Naive thymus-derived CD8-positive, alpha-beta T cell (primary cell): ENCODE measurements at regions not wholly inside any gene's neighbourhood (a gene's known extent, or its start where the extent isn't known, plus 50 kb on each side); places are given as distances from the start of the nearest gene placed in this dataset.
"Not testable (repeated sequence)": the region's sequence is repeated elsewhere in the genome, so short reads cannot be mapped to it uniquely, and the experiment has no call there.

Experiments
- ATAC-seq, 2 donors: fragments of 150-1000 bp; cut with Tn5 transposase in 1 of 2; sonication (Bioruptor Pico), chemical (Tn5 transposase) in 1 of 2; 1 replicate in 1 of 2; 2 replicates in 1 of 2; pipeline ENCODE4 v1.10.0; 2021; ENCODE audit warnings: mild to moderate bottlenecking in 2 of 2, moderate library complexity in 2 of 2
- POLR2A ChIA-PET: fragments of 350-600 bp; sonication (Branson Sonifier 250); formaldehyde crosslinking; loops from one replicate; lab custom pipeline; 2021; ENCODE audit warnings: antibody characterized with exemption; lab: Charles Lee
- DNase-seq, 10 donors: peaks; one replicate each; pipeline versions ENCODE4 v3.0.0 to v3.0.0-alpha.2; 2020 to 2022
- H3K27ac Mint-ChIP-seq, 10 donors: one replicate each; pipeline ENCODE4 v1.8.0; 2020 to 2022; ENCODE audit warnings: mild to moderate bottlenecking in 10 of 10, mixed read lengths in 10 of 10, moderate library complexity in 4 of 10, inconsistent platforms in 1 of 10
- H3K27me3 Mint-ChIP-seq, 5 donors: one replicate each; pipeline ENCODE4 v1.8.0; 2021 to 2022; ENCODE audit warnings: mixed read lengths in 5 of 5
- H3K36me3 Mint-ChIP-seq, 3 donors: one replicate each; pipeline ENCODE4 v1.8.0; 2020 to 2022; ENCODE audit warnings: mixed read lengths in 3 of 3, mild to moderate bottlenecking in 2 of 3, inconsistent platforms in 1 of 3
- H3K4me1 Mint-ChIP-seq, 4 donors: one replicate each; pipeline ENCODE4 v1.8.0; 2021 to 2022; ENCODE audit warnings: mixed read lengths in 4 of 4
- H3K4me3 Mint-ChIP-seq, 10 donors: one replicate each; pipeline ENCODE4 v1.8.0; 2020 to 2022; ENCODE audit warnings: mild to moderate bottlenecking in 10 of 10, mixed read lengths in 10 of 10, moderate library complexity in 6 of 10, inconsistent platforms in 1 of 10
- H3K9me3 Mint-ChIP-seq, 9 donors: one replicate each; pipeline ENCODE4 v1.8.0; 2020 to 2022; ENCODE audit warnings: mixed read lengths in 9 of 9, mild to moderate bottlenecking in 3 of 9, inconsistent platforms in 1 of 9, moderate library complexity in 1 of 9

GRCh38 chr11:87849216-87849615, 326.0 kb downstream of the RAB38 start:
- Mint-ChIP-seq H3K27me3 (peaks cover 0 to 1% (median 0%) of the 10 kb centered on the region in 5 donors), H3K4me3 (no peak overlapping the region), H3K9me3 (peaks cover 0 to 16% (median 0%) of the 10 kb centered on the region in 9 donors), H3K4me1 (no peaks in the 10 kb centered on the region), H3K27ac (no peak overlapping the region), H3K36me3 (no peaks in the 10 kb centered on the region)
- ATAC-seq (no peak), DNase-seq (no peak)
- POLR2A ChIA-PET, result no interaction called here

- ATAC-seq, result no peak
- no peaks in the 10 kb centered on the region for H3K36me3 Mint-ChIP-seq
- peaks cover 0 to 3% (median 0%) of the 10 kb centered on the region in 5 donors for H3K27me3 Mint-ChIP-seq
- no peak overlapping the region for H3K4me3 Mint-ChIP-seq
- no peaks in the 10 kb centered on the region for H3K4me1 Mint-ChIP-seq
- H3K27ac Mint-ChIP-seq, result no peak overlapping the region
- no peak for DNase-seq
- POLR2A ChIA-PET, result no interaction called here
- H3K9me3 Mint-ChIP-seq, result peaks cover 0 to 17% (median 1%) of the 10 kb centered on the region in 9 donors
Measured at GRCh38 chr11:87840786-87841185, 334.5 kb downstream of the RAB38 start.

GRCh38 chr11:87832211-87832610, 343.0 kb downstream of the RAB38 start:
- Mint-ChIP-seq H3K36me3 (no peaks in the 10 kb centered on the region), H3K27ac (no peak overlapping the region), H3K4me3 (no peak overlapping the region), H3K27me3 (peaks cover 0 to 4% (median 0%) of the 10 kb centered on the region in 5 donors), H3K4me1 (peaks cover 0 to 1% (median 0%) of the 10 kb centered on the region in 4 donors), H3K9me3 (peaks cover 0 to 13% (median 0%) of the 10 kb centered on the region in 9 donors)
- ATAC-seq (no peak), DNase-seq (no peak)
- POLR2A ChIA-PET, result no interaction called here

- no peak overlapping the region for H3K27ac Mint-ChIP-seq
- ATAC-seq (no peak), DNase-seq (no peak)
- H3K4me3 Mint-ChIP-seq, result no peak overlapping the region
- H3K9me3 Mint-ChIP-seq, result peaks cover 0 to 12% (median 2%) of the 10 kb centered on the region in 9 donors
- no peaks in the 10 kb centered on the region for H3K4me1 Mint-ChIP-seq
- peaks cover 0 to 3% (median 0%) of the 10 kb centered on the region in 5 donors for H3K27me3 Mint-ChIP-seq
- POLR2A ChIA-PET, result no interaction called here
- H3K36me3 Mint-ChIP-seq, result no peaks in the 10 kb centered on the region
Measured at GRCh38 chr11:87820011-87820410, 355.2 kb downstream of the RAB38 start.

- H3K27ac Mint-ChIP-seq, result no peak overlapping the region
- POLR2A ChIA-PET, result no interaction called here
- DNase-seq, result no peak
- H3K4me3 Mint-ChIP-seq, result no peak overlapping the region
- H3K36me3 Mint-ChIP-seq, result no peaks in the 10 kb centered on the region
- peaks cover 0 to 8% (median 0%) of the 10 kb centered on the region in 9 donors for H3K9me3 Mint-ChIP-seq
- peaks cover 0 to 5% (median 0%) of the 10 kb centered on the region in 5 donors for H3K27me3 Mint-ChIP-seq
- ATAC-seq, result no peak
- H3K4me1 Mint-ChIP-seq, result no peaks in the 10 kb centered on the region
Measured at GRCh38 chr11:87819151-87819550, 356.1 kb downstream of the RAB38 start.

- ATAC-seq, result no peak
- H3K4me1 Mint-ChIP-seq, result no peaks in the 10 kb centered on the region
- H3K4me3 Mint-ChIP-seq, result no peak overlapping the region
- H3K27ac Mint-ChIP-seq, result no peak overlapping the region
- POLR2A ChIA-PET, result no interaction called here
- peaks cover 0 to 8% (median 0%) of the 10 kb centered on the region in 5 donors for H3K27me3 Mint-ChIP-seq
- H3K9me3 Mint-ChIP-seq, result no peaks in the 10 kb centered on the region
- no peak for DNase-seq
- H3K36me3 Mint-ChIP-seq, result no peaks in the 10 kb centered on the region
Measured at GRCh38 chr11:87812571-87813365, 362.5 kb downstream of the RAB38 start.

- Mint-ChIP-seq H3K27me3 (peaks cover 0 to 8% (median 0%) of the 10 kb centered on the region in 5 donors), H3K9me3 (no peaks in the 10 kb centered on the region), H3K36me3 (no peaks in the 10 kb centered on the region), H3K4me3 (no peak overlapping the region), H3K4me1 (no peaks in the 10 kb centered on the region), H3K27ac (no peak overlapping the region)
- DNase-seq (no peak), ATAC-seq (no peak)
- POLR2A ChIA-PET, result no interaction called here
Measured at GRCh38 chr11:87810486-87810885, 364.8 kb downstream of the RAB38 start.

- ATAC-seq (no peak), DNase-seq (no peak)
- Mint-ChIP-seq H3K36me3 (no peaks in the 10 kb centered on the region), H3K4me3 (no peak overlapping the region), H3K4me1 (no peaks in the 10 kb centered on the region), H3K27me3 (peaks cover 0 to 3% (median 0%) of the 10 kb centered on the region in 5 donors), H3K9me3 (no peaks in the 10 kb centered on the region), H3K27ac (no peak overlapping the region)
- POLR2A ChIA-PET, result no interaction called here
Measured at GRCh38 chr11:87809256-87809655, 366.0 kb downstream of the RAB38 start.

- peaks cover 0 to 4% (median 0%) of the 10 kb centered on the region in 9 donors for H3K9me3 Mint-ChIP-seq
- no peak overlapping the region for H3K4me3 Mint-ChIP-seq
- POLR2A ChIA-PET, result no interaction called here
- H3K36me3 Mint-ChIP-seq, result no peaks in the 10 kb centered on the region
- no peak overlapping the region for H3K27ac Mint-ChIP-seq
- H3K27me3 Mint-ChIP-seq, result peaks cover 0 to 3% (median 0%) of the 10 kb centered on the region in 5 donors
- DNase-seq (no peak), ATAC-seq (no peak)
- H3K4me1 Mint-ChIP-seq, result no peaks in the 10 kb centered on the region
Measured at GRCh38 chr11:87804176-87804575, 371.1 kb downstream of the RAB38 start.

GRCh38 chr11:87803748-87804147, 371.5 kb downstream of the RAB38 start:
- DNase-seq, result no peak
- ATAC-seq, result no peak
- POLR2A ChIA-PET, result no interaction called here
- Mint-ChIP-seq H3K9me3 (peaks cover 0 to 4% (median 0%) of the 10 kb centered on the region in 9 donors), H3K27ac (no peak overlapping the region), H3K36me3 (no peaks in the 10 kb centered on the region), H3K27me3 (peaks cover 0 to 3% (median 0%) of the 10 kb centered on the region in 5 donors), H3K4me1 (no peaks in the 10 kb centered on the region), H3K4me3 (no peak overlapping the region)

GRCh38 chr11:87784862-87785261, 390.4 kb downstream of the RAB38 start:
- DNase-seq, H3K4me1 Mint-ChIP-seq, H3K27ac Mint-ChIP-seq, POLR2A ChIA-PET, ATAC-seq, H3K4me3 Mint-ChIP-seq, H3K36me3 Mint-ChIP-seq: not testable (repeated sequence)
- Mint-ChIP-seq H3K9me3 (peaks cover 0 to 31% (median 10%) of the 10 kb centered on the region in 9 donors), H3K27me3 (peaks cover 0 to 10% (median 0%) of the 10 kb centered on the region in 5 donors)

- Mint-ChIP-seq H3K36me3 (no peaks in the 10 kb centered on the region), H3K27me3 (peaks cover 0 to 4% (median 0%) of the 10 kb centered on the region in 5 donors), H3K27ac (no peak overlapping the region), H3K9me3 (peaks cover 0 to 18% (median 8%) of the 10 kb centered on the region in 9 donors), H3K4me1 (no peaks in the 10 kb centered on the region), H3K4me3 (no peak overlapping the region)
- DNase-seq, result no peak
- ATAC-seq, result no peak
- POLR2A ChIA-PET, result no interaction called here
Measured at GRCh38 chr11:87780068-87780413, 395.2 kb downstream of the RAB38 start.

GRCh38 chr11:87779276-87780067, 395.8 kb downstream of the RAB38 start:
- Mint-ChIP-seq H3K9me3 (peaks cover 0 to 17% (median 8%) of the 10 kb centered on the region in 9 donors), H3K4me3 (no peak overlapping the region), H3K27ac (no peak overlapping the region), H3K4me1 (no peaks in the 10 kb centered on the region), H3K36me3 (no peaks in the 10 kb centered on the region), H3K27me3 (peaks cover 0 to 7% (median 0%) of the 10 kb centered on the region in 5 donors)
- POLR2A ChIA-PET, result no interaction called here
- ATAC-seq (no peak), DNase-seq (no peak)
